Adrenal gland (tissue), 9 donors: ENCODE measurements at regions not wholly inside any gene's neighbourhood (a gene's known extent, or its start where the extent isn't known, plus 50 kb on each side); places are given as distances from the start of the nearest gene placed in this dataset.

Experiments
- DNase-seq, 7 donors: peaks; one replicate each; pipeline ENCODE4 v3.0.0-alpha.2; 2019 to 2020
- H3K27ac ChIP-seq, 5 donors: fragments of 200-600 bp; sonication (generic) in 4 of 5; 1 replicate in 3 of 5; 2 replicates in 2 of 5; pipeline versions ENCODE4 v1.5.1 to v1.8.0; 2016 to 2020; ENCODE audit warnings: mild to moderate bottlenecking in 1 of 5
- H3K27me3 ChIP-seq: fragments of 200-600 bp; 2 replicates; pipeline ENCODE4 v1.8.0; 2021
- H3K36me3 ChIP-seq, 2 donors: fragments of 200-600 bp; replicated peaks in 1 of 2; 1 replicate in 1 of 2; 2 replicates in 1 of 2; pipeline versions ENCODE4 v1.5.1 to v1.8.0; 2018 to 2022
- H3K4me1 ChIP-seq, 2 donors: fragments of 200-600 bp; replicated peaks in 1 of 2; 1 replicate in 1 of 2; 2 replicates in 1 of 2; pipeline versions ENCODE4 v1.5.1 to v1.8.0; 2018 to 2021
- H3K4me3 ChIP-seq, 4 donors: fragments of 200-600 bp; sonication (generic) in 3 of 4; one replicate each; pipeline ENCODE4 v1.5.1; 2016 to 2018
- H3K9me3 ChIP-seq, 3 donors: fragments of 200-600 bp; sonication (generic) in 1 of 3; replicated peaks in 1 of 3; 1 replicate in 2 of 3; 2 replicates in 1 of 3; pipeline versions ENCODE4 v1.5.1 to v1.8.0; 2016 to 2021
- POLR2A ChIP-seq, 2 donors: fragments of 450-650 bp; IDR thresholded peaks; one replicate each; pipeline ENCODE4 v1.6.1; 2017; ENCODE audit warnings: antibody characterized with exemption in 2 of 2, mild to moderate bottlenecking in 2 of 2, moderate library complexity in 1 of 2
- WGBS, 4 donors: extraction: QIAGEN DNeasy Blood & Tissue Kit in 2 of 4; methylation state at CpG; one replicate each; pipeline versions ENCODE4 v1.1.5 to v1.1.7; 2013 to 2017; 5-methylcytosine and 5-hydroxymethylcytosine counted together
- intact Hi-C, 2 donors: fragments of 100-400 bp; cut with DNase I; formaldehyde crosslinking; loops; one replicate each; pipeline versions ENCODE4 v1.14.1 to v1.15.0; 2022 to 2023
- TF ChIP-seq, protein P1 (sequence below), 6 experiments: fragments of 450-650 bp in 4 of 6; fragments of 200-600 bp in 2 of 6; sonication (generic) in 1 of 6; IDR thresholded peaks; 1 replicate in 5 of 6; 2 replicates in 1 of 6; pipeline versions ENCODE4 v1.5.1 to v1.8.0; 2016 to 2021; ENCODE audit warnings: antibody characterized with exemption in 6 of 6, mild to moderate bottlenecking in 2 of 6, moderate library complexity in 1 of 6
- donor health status: healthy with polysubstance abuse.
- donor health status: Bipolar disorder and iron deficiency.
- donor health status: DM: yes; HTN: yes; CAD: no.
- donor health status: DM: no; HTN: no; CAD: no.
- donor health status: DM: no; HTN: no; CAD: no.

DNA sequence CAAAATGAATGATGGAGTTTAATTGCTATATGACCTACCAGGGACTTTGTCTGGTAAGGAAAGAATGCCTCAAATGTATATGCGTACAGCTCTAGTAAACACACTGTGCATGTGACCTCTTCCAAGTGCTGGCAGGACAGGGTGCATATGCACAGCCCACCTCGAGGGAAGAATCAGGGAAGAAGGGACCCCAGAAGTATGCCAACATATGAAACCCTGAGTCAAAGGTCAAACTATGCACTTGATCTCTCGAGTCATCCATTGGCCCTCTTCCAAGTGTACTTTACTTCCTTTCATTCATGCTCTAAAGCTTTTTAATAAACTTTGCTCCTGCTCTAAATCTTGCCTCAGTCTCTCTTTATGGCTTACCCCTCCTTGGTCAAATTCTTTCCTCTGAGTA is 804.6 kb upstream of the COX7C start:
- TF ChIP-seq, protein P1, sequence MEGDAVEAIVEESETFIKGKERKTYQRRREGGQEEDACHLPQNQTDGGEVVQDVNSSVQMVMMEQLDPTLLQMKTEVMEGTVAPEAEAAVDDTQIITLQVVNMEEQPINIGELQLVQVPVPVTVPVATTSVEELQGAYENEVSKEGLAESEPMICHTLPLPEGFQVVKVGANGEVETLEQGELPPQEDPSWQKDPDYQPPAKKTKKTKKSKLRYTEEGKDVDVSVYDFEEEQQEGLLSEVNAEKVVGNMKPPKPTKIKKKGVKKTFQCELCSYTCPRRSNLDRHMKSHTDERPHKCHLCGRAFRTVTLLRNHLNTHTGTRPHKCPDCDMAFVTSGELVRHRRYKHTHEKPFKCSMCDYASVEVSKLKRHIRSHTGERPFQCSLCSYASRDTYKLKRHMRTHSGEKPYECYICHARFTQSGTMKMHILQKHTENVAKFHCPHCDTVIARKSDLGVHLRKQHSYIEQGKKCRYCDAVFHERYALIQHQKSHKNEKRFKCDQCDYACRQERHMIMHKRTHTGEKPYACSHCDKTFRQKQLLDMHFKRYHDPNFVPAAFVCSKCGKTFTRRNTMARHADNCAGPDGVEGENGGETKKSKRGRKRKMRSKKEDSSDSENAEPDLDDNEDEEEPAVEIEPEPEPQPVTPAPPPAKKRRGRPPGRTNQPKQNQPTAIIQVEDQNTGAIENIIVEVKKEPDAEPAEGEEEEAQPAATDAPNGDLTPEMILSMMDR (IDR thresholded peaks at IDR 0.05): no peak
- H3K27me3 ChIP-seq: no peaks in the 10 kb centered on the region
- WGBS, 4 donors: 48 to 64% (median 54%) methylated on average over 3 of the region's 3 CpGs
- no peak overlapping the region for H3K4me3 ChIP-seq
- H3K9me3 ChIP-seq: no peaks in the 10 kb centered on the region
- H3K4me1 ChIP-seq: no peaks in the 10 kb centered on the region
- DNase-seq: no peak
- intact Hi-C loops: no loop called here
- H3K27ac ChIP-seq: no peak overlapping the region
- no peaks in the 10 kb centered on the region for H3K36me3 ChIP-seq

DNA sequence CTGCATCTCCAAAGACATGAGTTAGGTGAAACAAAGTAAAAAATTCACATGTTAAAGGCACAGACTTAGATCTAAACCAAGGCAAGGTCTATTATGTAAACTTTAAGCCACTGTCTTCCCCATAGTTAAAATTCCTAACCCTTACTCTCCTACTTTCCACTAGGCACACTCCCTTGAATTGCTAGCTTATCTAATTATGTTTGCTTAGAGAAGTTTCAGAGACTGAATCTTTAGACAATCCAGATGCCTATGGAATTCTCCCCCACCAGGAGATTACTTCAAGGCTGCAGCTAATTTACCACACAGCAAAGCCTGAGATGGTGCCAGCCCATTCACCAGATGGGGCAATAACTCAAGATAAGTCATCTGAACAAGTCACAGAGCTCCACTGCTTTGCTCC is 803.1 kb upstream of the COX7C start:
- Histone ChIP-seq H3K4me3 (no peak overlapping the region), H3K27me3 (no peaks in the 10 kb centered on the region)
- intact Hi-C loops: no loop called here

DNA sequence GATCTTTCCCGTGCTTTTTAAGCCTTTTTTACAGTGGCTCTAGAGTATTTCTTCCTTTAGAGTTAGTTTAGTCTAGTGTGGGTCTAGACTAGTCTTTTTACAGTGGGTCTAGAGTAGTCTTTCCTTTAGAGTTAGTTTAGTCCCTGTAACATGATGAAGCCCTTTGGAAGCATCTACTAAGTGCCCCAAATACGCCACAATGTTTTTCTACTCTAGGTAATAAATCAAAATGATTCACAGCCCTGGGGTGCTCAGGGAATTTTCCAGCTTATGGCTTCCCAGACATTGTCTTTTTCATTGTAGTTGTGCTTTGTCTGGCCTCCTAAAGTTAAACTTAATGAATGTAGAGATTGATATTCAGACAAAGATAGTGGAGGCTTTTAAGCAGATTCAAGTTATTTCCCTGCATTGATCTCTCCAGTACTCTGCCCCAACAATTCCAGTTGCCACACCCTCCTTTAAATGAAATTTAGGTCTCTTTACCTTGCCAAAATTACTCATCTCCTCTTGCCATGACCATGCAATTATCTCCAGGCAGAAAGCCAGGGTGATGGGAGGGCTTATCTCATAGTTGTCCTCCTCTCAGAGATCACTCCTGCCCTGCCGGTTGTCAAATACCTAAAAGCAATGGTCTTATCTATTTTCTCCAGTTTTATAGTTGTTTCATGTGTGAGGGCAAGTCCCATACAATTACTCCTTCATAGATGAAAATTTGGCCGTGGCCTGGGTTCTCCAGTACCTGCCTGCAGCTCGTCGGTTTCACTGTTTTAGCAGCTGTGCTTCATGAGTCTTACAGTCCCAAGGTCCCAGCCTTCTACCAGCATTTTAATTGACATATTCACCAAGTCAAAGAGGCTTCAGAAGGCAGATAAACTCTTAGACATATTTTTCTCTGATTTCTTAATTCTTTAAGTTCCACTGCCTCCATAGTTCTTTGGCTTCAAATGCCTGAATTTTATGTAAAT is 794.0 kb upstream of the COX7C start:
- intact Hi-C loops: no loop called here
- H3K27me3 ChIP-seq: no peaks in the 10 kb centered on the region
- TF ChIP-seq POLR2A (IDR thresholded peaks at IDR 0.05): no peak
- TF ChIP-seq, protein P1 (IDR thresholded peaks at IDR 0.05): no peak
- H3K27ac ChIP-seq: no peak overlapping the region
- no peaks in the 10 kb centered on the region for H3K9me3 ChIP-seq
- peak; percentile 18 to 72 (median 51) for DNase-seq
- H3K4me3 ChIP-seq: no peak overlapping the region
- no peaks in the 10 kb centered on the region for H3K36me3 ChIP-seq
- 42 to 44% (median 43%) methylated on average over 6 of the region's 6 CpGs for WGBS, 4 donors
- H3K4me1 ChIP-seq: no peaks in the 10 kb centered on the region

More for the DNA sequence above, 803.1 kb upstream of the COX7C start:
- TF ChIP-seq, protein P1 (IDR thresholded peaks at IDR 0.05): no peak
- no peak for TF ChIP-seq POLR2A (IDR thresholded peaks at IDR 0.05)
- H3K27ac ChIP-seq: no peak overlapping the region
- no peak for DNase-seq
- no peaks in the 10 kb centered on the region for H3K9me3 ChIP-seq
- H3K36me3 ChIP-seq: no peaks in the 10 kb centered on the region
- H3K4me1 ChIP-seq: no peaks in the 10 kb centered on the region

DNA sequence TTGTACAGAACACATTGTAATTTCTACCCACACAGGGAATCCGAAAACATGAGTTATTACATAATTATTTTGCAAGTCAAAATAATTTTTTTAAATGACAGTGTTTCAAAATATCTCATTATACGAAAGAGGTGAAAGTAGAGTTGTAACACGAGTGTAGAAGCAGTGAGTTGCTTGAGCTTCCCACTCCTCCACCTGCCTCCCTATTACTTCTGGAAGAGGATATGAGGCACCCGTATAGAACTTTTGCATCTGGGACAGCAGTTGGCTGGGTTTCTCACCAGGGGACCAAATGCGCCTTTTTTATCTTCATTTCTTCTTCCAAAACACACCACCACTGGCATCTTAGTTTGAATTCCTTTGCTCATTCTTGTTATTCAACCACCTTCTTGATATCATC is 779.0 kb upstream of the COX7C start:
- TF ChIP-seq, protein P1 (IDR thresholded peaks at IDR 0.05): no peak
- TF ChIP-seq POLR2A (IDR thresholded peaks at IDR 0.05): no peak
- Histone ChIP-seq H3K4me1 (no peaks in the 10 kb centered on the region), H3K36me3 (no peaks in the 10 kb centered on the region), H3K4me3 (no peak overlapping the region), H3K9me3 (no peaks in the 10 kb centered on the region), H3K27me3 (no peaks in the 10 kb centered on the region), H3K27ac (no peak overlapping the region)
- no peak for DNase-seq
- 78 to 88% (median 84%) methylated on average over 5 of the region's 5 CpGs for WGBS, 4 donors
- intact Hi-C loops: no loop called here
